H1 (cell line): ENCODE measurements at regions not wholly inside any gene's neighbourhood (a gene's known extent, or its start where the extent isn't known, plus 50 kb on each side); places are given as distances from the start of the nearest gene placed in this dataset.

ENCODE experiments used
- BACH1 ChIP-seq: IDR thresholded peaks from 2 replicates; pipeline ENCODE4 v1.6.1; 2012; ENCODE audit warnings: low read length, improper control_type of control experiment
- CHD7 ChIP-seq: fragments of 300-600 bp; sonication (generic); IDR thresholded peaks from 2 replicates; pipeline ENCODE4 v1.7.1; 2012; ENCODE audit warnings: low read length, moderate library complexity, mild to moderate bottlenecking, inconsistent platforms; ENCODE audit not compliant: insufficient replicate concordance
- KDM1A ChIP-seq: fragments of 200-600, 300-600 bp; sonication (generic); IDR thresholded peaks from 2 replicates; pipeline ENCODE4 v1.7.1; 2016; ENCODE audit warnings: mild to moderate bottlenecking, low read length, borderline replicate concordance
- KDM5A ChIP-seq: fragments of 200-600 bp; IDR thresholded peaks from 2 replicates; pipeline ENCODE4 v1.7.1; 2012; ENCODE audit warnings: mild to moderate bottlenecking, low read length, inconsistent platforms, mixed read lengths
- MAFK ChIP-seq: IDR thresholded peaks from 2 replicates; pipeline ENCODE4 v1.6.1; 2012; ENCODE audit warnings: low read depth, mild to moderate bottlenecking, improper control_type of control experiment, low read length
- NRF1 ChIP-seq: IDR thresholded peaks from 2 replicates; pipeline ENCODE4 v1.6.1; 2011; ENCODE audit warnings: mild to moderate bottlenecking, low read depth, low read length, improper control_type of control experiment
- POU5F1 ChIP-seq: IDR thresholded peaks from 2 replicates; pipeline ENCODE4 v1.6.1; 2011; ENCODE audit warnings: low read depth, mild to moderate bottlenecking, low read length, moderate library complexity
- SIN3A ChIP-seq, 2 experiments: IDR thresholded peaks in 1 of 2; conservative IDR thresholded peaks in 1 of 2; 2 replicates each; pipeline ENCODE4 v1.6.1; 2011 to 2012; ENCODE audit warnings: low read length in 2 of 2, improper control_type of control experiment in 1 of 2, low read depth in 1 of 2, mild to moderate bottlenecking in 1 of 2
- SIRT6 ChIP-seq: IDR thresholded peaks from one replicate; pipeline ENCODE4 v1.7.1; 2012; ENCODE audit warnings: low read length, inconsistent platforms
- SIX5 ChIP-seq: IDR thresholded peaks from 2 replicates; pipeline ENCODE4 v1.6.1; 2011; ENCODE audit warnings: mild to moderate bottlenecking, low read depth, low read length
- SP4 ChIP-seq: IDR thresholded peaks from 2 replicates; pipeline ENCODE4 v1.6.1; 2012; ENCODE audit warnings: low read length, inconsistent platforms
- YY1 ChIP-seq: IDR thresholded peaks from 2 replicates; pipeline ENCODE4 v1.6.1; 2011; ENCODE audit warnings: low read depth, mild to moderate bottlenecking, low read length

GRCh38 chr15:97786741-97787140 lies 173.8 kb upstream of the ARRDC4 start (continued):
- no peak for TF ChIP-seq CHD7
- no peak for TF ChIP-seq SP4
- TF ChIP-seq SIN3A (conservative IDR thresholded peaks at IDR 0.05 in 1 of 2, IDR thresholded peaks at IDR 0.05 in 1 of 2; ENCODE audit: low read depth in 1 of 2, low read length in 2 of 2): no peak
- TF ChIP-seq BACH1: no peak
- TF ChIP-seq KDM5A: no peak
- TF ChIP-seq SIRT6: no peak
- TF ChIP-seq POU5F1: no peak
- TF ChIP-seq MAFK: no peak
- no peak for TF ChIP-seq NRF1
- no peak for TF ChIP-seq KDM1A
- TF ChIP-seq SIX5: no peak
- TF ChIP-seq YY1: no peak
